Naive thymus-derived CD4-positive, alpha-beta T cell (primary cell): ENCODE measurements at regions not wholly inside any gene's neighbourhood (a gene's known extent, or its start where the extent isn't known, plus 50 kb on each side); places are given as distances from the start of the nearest gene placed in this dataset.
"Not testable (repeated sequence)": the region's sequence is repeated elsewhere in the genome, so short reads cannot be mapped to it uniquely, and the experiment has no call there.

Experiments used
- ATAC-seq: fragments of 150-1000 bp; cut with Tn5 transposase; 2 replicates; pipeline ENCODE4 v1.10.0; 2021; ENCODE audit warnings: mild to moderate bottlenecking, moderate library complexity
- CTCF ChIA-PET: fragments of 350-600 bp; sonication (Branson Sonifier 250); formaldehyde crosslinking; loops from one replicate; lab custom pipeline; 2021; ENCODE audit warnings: antibody characterized with exemption; lab: Charles Lee
- POLR2A ChIA-PET: fragments of 350-600 bp; sonication (Branson Sonifier 250); formaldehyde crosslinking; loops from one replicate; lab custom pipeline; 2021; ENCODE audit warnings: antibody characterized with exemption, inconsistent platforms; lab: Charles Lee
- DNase-seq, 9 donors: peaks; one replicate each; pipeline versions ENCODE4 v3.0.0 to v3.0.0-alpha.2; 2020 to 2022; ENCODE audit warnings: mixed read lengths in 1 of 9
- H3K27ac ChIP-seq: one replicate; pipeline ENCODE4 v1.7.0; 2013; ENCODE audit warnings: mild to moderate bottlenecking, low read depth, low read length, moderate library complexity
- H3K27me3 ChIP-seq, 2 donors: one replicate each; pipeline ENCODE4 v1.7.0; 2013; ENCODE audit warnings: low read length in 2 of 2, mild to moderate bottlenecking in 2 of 2, moderate library complexity in 2 of 2; ENCODE audit not compliant: control insufficient read depth in 2 of 2, insufficient read depth in 2 of 2
- H3K36me3 ChIP-seq, 3 experiments: 1 replicate in 2 of 3; 2 replicates in 1 of 3; pipeline ENCODE4 v1.7.0; 2013; ENCODE audit warnings: low read length in 3 of 3, mild to moderate bottlenecking in 3 of 3, moderate library complexity in 1 of 3; ENCODE audit not compliant: insufficient read depth in 3 of 3, control insufficient read depth in 2 of 3
- H3K4me1 ChIP-seq, 2 donors: one replicate each; pipeline ENCODE4 v1.7.0; 2013; ENCODE audit warnings: low read length in 2 of 2, mild to moderate bottlenecking in 2 of 2, moderate library complexity in 1 of 2; ENCODE audit not compliant: control insufficient read depth in 2 of 2, insufficient read depth in 2 of 2
- H3K4me3 ChIP-seq: 2 replicates; pipeline ENCODE4 v1.7.0; 2013; ENCODE audit warnings: mild to moderate bottlenecking, low read length
- H3K9me3 ChIP-seq, 3 experiments: 1 replicate in 2 of 3; 2 replicates in 1 of 3; pipeline ENCODE4 v1.7.0; 2013; ENCODE audit warnings: low read length in 3 of 3; ENCODE audit not compliant: control insufficient read depth in 2 of 3
- H3K27ac Mint-ChIP-seq, 9 donors: one replicate each; pipeline ENCODE4 v1.8.0; 2020 to 2022; ENCODE audit warnings: mixed read lengths in 9 of 9, mild to moderate bottlenecking in 8 of 9, moderate library complexity in 5 of 9, inconsistent platforms in 2 of 9
- H3K27me3 Mint-ChIP-seq, 5 donors: one replicate each; pipeline ENCODE4 v1.8.0; 2021 to 2022; ENCODE audit warnings: mixed read lengths in 5 of 5, mild to moderate bottlenecking in 1 of 5
- H3K36me3 Mint-ChIP-seq, 5 donors: one replicate each; pipeline ENCODE4 v1.8.0; 2020 to 2022; ENCODE audit warnings: mixed read lengths in 5 of 5, mild to moderate bottlenecking in 3 of 5, inconsistent platforms in 1 of 5
- H3K4me1 Mint-ChIP-seq, 7 donors: one replicate each; pipeline ENCODE4 v1.8.0; 2020 to 2022; ENCODE audit warnings: mixed read lengths in 7 of 7, mild to moderate bottlenecking in 3 of 7, inconsistent platforms in 1 of 7
- H3K4me3 Mint-ChIP-seq, 10 donors: one replicate each; pipeline ENCODE4 v1.8.0; 2020 to 2022; ENCODE audit warnings: mild to moderate bottlenecking in 10 of 10, mixed read lengths in 10 of 10, moderate library complexity in 6 of 10, inconsistent platforms in 2 of 10
- H3K9me3 Mint-ChIP-seq, 11 donors: one replicate each; pipeline ENCODE4 v1.8.0; 2020 to 2022; ENCODE audit warnings: mixed read lengths in 11 of 11, mild to moderate bottlenecking in 4 of 11, inconsistent platforms in 1 of 11, moderate library complexity in 1 of 11
- intact Hi-C, 2 donors: fragments of 100-400 bp; cut with micrococcal nuclease; formaldehyde crosslinking; loops; one replicate each; pipeline ENCODE4 v1.15.1; 2023

DNA sequence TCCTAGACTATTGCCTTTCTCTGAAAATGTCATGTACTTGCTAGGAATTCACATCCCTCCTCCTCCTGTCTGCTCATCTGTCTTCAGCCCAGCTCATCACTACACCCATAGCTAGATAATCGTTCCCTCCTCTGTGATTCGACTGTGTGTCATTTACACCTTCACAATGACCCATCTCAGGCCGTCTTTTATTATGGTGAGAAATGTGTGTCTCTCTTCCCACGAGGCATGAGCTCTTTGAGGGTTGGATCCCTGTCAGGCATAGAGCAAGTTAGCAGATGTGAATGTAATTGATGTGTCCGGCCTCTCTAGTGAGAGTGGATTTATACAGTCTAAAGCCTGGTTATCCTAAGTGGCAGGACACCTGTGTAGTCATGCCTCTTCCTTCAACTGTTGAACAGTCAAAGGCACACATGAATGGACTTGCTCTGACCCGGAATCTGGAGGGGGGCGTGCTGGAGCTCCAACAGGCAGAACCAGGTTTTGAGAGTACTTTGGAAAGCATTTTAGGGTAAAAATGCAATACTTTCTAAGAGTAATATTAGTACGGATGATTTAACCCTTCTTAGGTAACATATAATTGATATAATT is 182.1 kb downstream of the UTRN start:
- peak overlapping the region in 6 of 9 donors; percentile 3 to 87 (median 39) for H3K27ac Mint-ChIP-seq
- H3K4me1 Mint-ChIP-seq: peaks cover 11 to 34% (median 31%) of the 10 kb centered on the region in 7 donors
- no peak for ATAC-seq
- Histone ChIP-seq H3K36me3 (peaks cover 0 to 38% (median 10%) of the 10 kb centered on the region in 3 experiments), H3K9me3 (no peaks in the 10 kb centered on the region), H3K4me3 (no peak overlapping the region), H3K27ac (no peak overlapping the region), H3K4me1 (peaks cover 11 to 14% of the 10 kb centered on the region in 2 donors), H3K27me3 (no peaks in the 10 kb centered on the region)
- H3K4me3 Mint-ChIP-seq: peak overlapping the region in 1 of 10 donors; percentile 14
- ChIA-PET POLR2A (no interaction called here), CTCF (no interaction called here)
- no peak for DNase-seq
- peaks cover 10 to 45% (median 38%) of the 10 kb centered on the region in 5 donors for H3K36me3 Mint-ChIP-seq
- no peaks in the 10 kb centered on the region for H3K9me3 Mint-ChIP-seq
- intact Hi-C loops: loop anchor here in 1 of 2 donors (5.0 kb wide), 1 partner anchor 250 kb away; no protein-coding TSS in a partner anchor
- no peaks in the 10 kb centered on the region for H3K27me3 Mint-ChIP-seq

DNA sequence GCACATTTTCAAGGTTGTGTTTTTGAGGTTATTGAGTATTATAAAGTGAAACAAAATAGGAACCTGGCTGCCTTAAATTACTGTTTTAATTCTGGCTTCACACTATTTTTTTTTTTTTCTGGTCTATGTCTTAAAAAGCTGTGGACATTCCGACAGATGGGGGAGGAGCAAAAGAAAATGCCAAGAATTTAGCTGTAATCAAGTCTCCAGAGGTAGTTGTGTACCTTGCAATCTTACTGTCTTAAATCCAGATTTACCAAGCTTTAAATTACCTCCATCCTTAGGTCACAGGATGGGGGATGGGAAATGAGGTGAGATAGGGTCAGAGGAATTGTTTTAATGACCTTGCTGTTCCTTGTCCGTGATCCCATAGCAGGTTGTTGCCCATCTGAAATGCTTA is 182.8 kb downstream of the UTRN start:
- Mint-ChIP-seq H3K27ac (peak overlapping the region in 8 of 9 donors; percentile 51 to 88 (median 84)), H3K27me3 (no peaks in the 10 kb centered on the region), H3K4me1 (peaks cover 11 to 34% (median 31%) of the 10 kb centered on the region in 7 donors), H3K36me3 (peaks cover 9 to 45% (median 35%) of the 10 kb centered on the region in 5 donors), H3K9me3 (no peaks in the 10 kb centered on the region), H3K4me3 (peak overlapping the region in 8 of 10 donors; percentile 1 to 71 (median 60))
- ATAC-seq (no peak), DNase-seq (no peak)
- Histone ChIP-seq H3K27ac (no peak overlapping the region), H3K27me3 (no peaks in the 10 kb centered on the region), H3K4me3 (no peak overlapping the region), H3K36me3 (peaks cover 0 to 38% (median 6%) of the 10 kb centered on the region in 3 experiments), H3K4me1 (peaks cover 11 to 14% of the 10 kb centered on the region in 2 donors), H3K9me3 (no peaks in the 10 kb centered on the region)
- POLR2A ChIA-PET: interaction anchor here (0.7 to 0.9 kb wide), 2 partner anchors 88 to 124 kb away, joined by 3 to 4 read pairs; no protein-coding TSS in a partner anchor
- intact Hi-C loops: loop anchor here in 1 of 2 donors (5.0 kb wide), 1 partner anchor 251 kb away; no protein-coding TSS in a partner anchor
- CTCF ChIA-PET: interaction anchor here (1.1 to 1.3 kb wide), 3 partner anchors 14 to 123 kb away, joined by 3 to 6 read pairs (median 3); no protein-coding TSS in a partner anchor

DNA sequence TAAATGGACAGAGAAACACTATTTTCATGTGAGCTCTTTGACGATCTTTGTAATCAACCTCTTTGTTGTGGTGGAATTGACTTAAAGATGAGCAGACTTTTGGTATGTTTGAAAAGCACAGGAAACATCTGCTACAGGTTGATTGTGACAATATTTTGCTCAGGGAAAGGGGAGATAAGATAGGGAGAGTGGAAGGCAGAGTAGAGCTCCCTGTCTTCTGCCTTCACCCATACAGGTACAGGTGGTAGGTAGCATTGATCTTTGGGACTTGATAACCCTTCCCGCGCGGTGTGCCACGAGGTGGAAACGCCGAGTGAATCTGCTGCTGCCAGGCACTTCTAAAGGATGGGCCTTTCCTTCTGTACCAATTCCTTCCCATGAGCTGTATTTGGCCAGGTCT is 183.6 kb downstream of the UTRN start:
- peaks cover 3 to 40% (median 32%) of the 10 kb centered on the region in 5 donors for H3K36me3 Mint-ChIP-seq
- H3K9me3 Mint-ChIP-seq: no peaks in the 10 kb centered on the region
- peak overlapping the region; percentile 9 to 87 (median 79) for H3K27ac Mint-ChIP-seq
- H3K4me1 ChIP-seq: peaks cover 11 to 14% of the 10 kb centered on the region in 2 donors
- ChIA-PET CTCF (interaction anchor here (1.1 to 1.3 kb wide), 3 partner anchors 13 to 124 kb away, joined by 3 to 6 read pairs (median 3); no protein-coding TSS in a partner anchor), POLR2A (interaction anchor here (0.9 kb wide), 1 partner anchor 125 kb away, joined by 4 read pairs; no protein-coding TSS in a partner anchor)
- intact Hi-C loops: loop anchor here (1.0 to 5.0 kb wide), 3 partner anchors 8 to 251 kb away; no protein-coding TSS in a partner anchor
- H3K4me3 ChIP-seq: peak overlapping the region; percentile 10
- H3K27ac ChIP-seq: peak overlapping the region; percentile 12
- H3K36me3 ChIP-seq: peaks cover 0 to 32% (median 12%) of the 10 kb centered on the region in 3 experiments
- no peaks in the 10 kb centered on the region for H3K27me3 ChIP-seq
- peak in 6 of 9 donors; percentile 7 to 43 (median 24) for DNase-seq
- peak overlapping the region; percentile 9 to 82 (median 62) for H3K4me3 Mint-ChIP-seq
- no peaks in the 10 kb centered on the region for H3K27me3 Mint-ChIP-seq
- ATAC-seq: peak; percentile 41
- H3K9me3 ChIP-seq: no peaks in the 10 kb centered on the region
- H3K4me1 Mint-ChIP-seq: peaks cover 11 to 34% (median 29%) of the 10 kb centered on the region in 7 donors

DNA sequence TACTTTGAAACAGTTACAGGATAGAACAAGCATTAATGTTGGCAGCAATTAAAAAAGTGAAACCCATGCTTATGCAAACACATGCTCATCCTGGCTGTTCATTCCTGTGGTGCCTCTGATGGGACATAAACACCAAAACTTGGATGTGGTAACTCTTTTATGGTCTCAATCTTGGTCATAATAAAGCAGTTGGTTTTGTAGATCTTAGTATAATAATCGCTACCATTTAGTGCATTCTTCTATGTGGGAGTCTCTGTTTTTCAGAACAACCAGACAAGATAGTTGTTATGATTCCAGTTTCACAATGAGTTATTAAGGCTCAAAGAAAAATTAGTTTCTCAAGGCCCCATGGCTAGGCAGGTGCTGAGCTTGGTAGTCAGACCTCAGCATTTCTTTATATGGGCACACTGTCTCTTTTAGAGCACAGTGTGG is 184.0 kb downstream of the UTRN start:
- Histone ChIP-seq H3K27ac (peak overlapping the region; percentile 12), H3K9me3 (no peaks in the 10 kb centered on the region), H3K4me1 (peaks cover 11 to 14% of the 10 kb centered on the region in 2 donors), H3K4me3 (peak overlapping the region; percentile 10), H3K27me3 (no peaks in the 10 kb centered on the region), H3K36me3 (peaks cover 0 to 31% (median 15%) of the 10 kb centered on the region in 3 experiments)
- Mint-ChIP-seq H3K4me1 (peaks cover 11 to 34% (median 29%) of the 10 kb centered on the region in 7 donors), H3K27ac (peak overlapping the region; percentile 9 to 87 (median 79)), H3K27me3 (no peaks in the 10 kb centered on the region), H3K9me3 (no peaks in the 10 kb centered on the region), H3K36me3 (peaks cover 3 to 38% (median 29%) of the 10 kb centered on the region in 5 donors), H3K4me3 (peak overlapping the region in 8 of 10 donors; percentile 33 to 82 (median 65))
- intact Hi-C loops: loop anchor here (1.0 to 5.0 kb wide), 3 partner anchors 9 to 252 kb away; no protein-coding TSS in a partner anchor
- CTCF ChIA-PET: interaction anchor here (1.1 to 1.3 kb wide), 2 partner anchors 13 to 24 kb away, joined by 3 to 6 read pairs; no protein-coding TSS in a partner anchor
- DNase-seq: no peak
- no peak for ATAC-seq
- POLR2A ChIA-PET: interaction anchor here (0.6 to 0.9 kb wide), 2 partner anchors 60 to 125 kb away, joined by 4 to 6 read pairs; no protein-coding TSS in a partner anchor

DNA sequence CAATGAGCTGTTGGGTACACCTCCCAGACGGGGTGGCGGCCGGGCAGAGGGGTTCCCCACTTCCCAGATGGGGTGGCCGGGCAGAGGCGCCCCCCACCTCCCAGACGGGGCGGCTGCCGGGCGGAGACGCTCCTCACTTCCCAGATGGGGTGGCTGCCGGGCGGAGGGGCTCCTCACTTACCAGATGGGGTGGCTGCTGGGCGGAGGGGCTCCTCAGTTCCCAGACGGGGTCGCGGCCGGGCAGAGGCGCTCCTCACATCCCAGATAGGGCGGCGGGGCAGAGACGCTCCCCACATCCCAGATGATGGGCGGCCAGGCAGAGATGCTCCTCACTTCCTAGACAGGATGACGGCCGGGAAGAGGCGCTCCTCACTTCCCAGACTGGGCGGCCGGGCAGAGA is 185.1 kb downstream of the UTRN start:
- H3K36me3 Mint-ChIP-seq: peaks cover 7 to 42% (median 34%) of the 10 kb centered on the region in 5 donors
- H3K9me3 Mint-ChIP-seq, H3K27me3 ChIP-seq, H3K4me3 ChIP-seq, ATAC-seq, intact Hi-C loops, DNase-seq, H3K4me3 Mint-ChIP-seq, H3K9me3 ChIP-seq, POLR2A ChIA-PET, H3K27ac Mint-ChIP-seq, H3K27ac ChIP-seq, CTCF ChIA-PET, H3K27me3 Mint-ChIP-seq: not testable (repeated sequence)
- H3K4me1 ChIP-seq: peaks cover 11 to 14% of the 10 kb centered on the region in 2 donors
- peaks cover 0 to 31% (median 25%) of the 10 kb centered on the region in 3 experiments for H3K36me3 ChIP-seq
- H3K4me1 Mint-ChIP-seq: peaks cover 14 to 34% (median 29%) of the 10 kb centered on the region in 7 donors

DNA sequence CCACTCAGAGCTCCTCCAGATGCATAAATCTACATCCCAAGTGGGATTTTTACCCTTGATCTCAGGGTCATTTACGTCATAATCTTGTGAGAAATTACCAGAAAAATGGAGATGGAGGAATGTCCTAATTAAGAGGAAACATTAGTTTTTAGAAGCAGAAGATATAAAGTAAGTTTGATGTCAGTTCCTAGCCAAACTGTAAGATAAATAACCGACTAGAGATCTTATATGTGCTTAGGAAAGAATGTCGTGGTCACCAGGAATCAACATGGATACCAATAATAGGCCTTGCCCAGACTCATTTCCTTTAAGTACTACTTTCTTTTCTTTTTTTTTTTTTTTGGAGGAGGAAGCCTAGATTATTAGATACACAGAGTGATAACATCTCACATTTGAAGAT is 186.9 kb downstream of the UTRN start:
- peak overlapping the region in 6 of 9 donors; percentile 26 to 55 (median 38) for H3K27ac Mint-ChIP-seq
- H3K27ac ChIP-seq: no peak overlapping the region
- CTCF ChIA-PET: no interaction called here
- DNase-seq: no peak
- no peaks in the 10 kb centered on the region for H3K27me3 Mint-ChIP-seq
- no peaks in the 10 kb centered on the region for H3K9me3 ChIP-seq
- H3K4me1 Mint-ChIP-seq: peaks cover 15 to 30% (median 24%) of the 10 kb centered on the region in 7 donors
- H3K27me3 ChIP-seq: no peaks in the 10 kb centered on the region
- no peaks in the 10 kb centered on the region for H3K9me3 Mint-ChIP-seq
- no peak for ATAC-seq
- H3K36me3 ChIP-seq: peaks cover 0 to 45% (median 32%) of the 10 kb centered on the region in 3 experiments
- H3K4me3 Mint-ChIP-seq: no peak overlapping the region
- peaks cover 5 to 51% (median 41%) of the 10 kb centered on the region in 5 donors for H3K36me3 Mint-ChIP-seq
- H3K4me3 ChIP-seq: no peak overlapping the region
- intact Hi-C loops: no loop called here
- POLR2A ChIA-PET: no interaction called here
- peaks cover 11 to 14% of the 10 kb centered on the region in 2 donors for H3K4me1 ChIP-seq
